Mammary epithelial cell (primary cell): ENCODE measurements at regions not wholly inside any gene's neighbourhood (a gene's known extent, or its start where the extent isn't known, plus 50 kb on each side); places are given as distances from the start of the nearest gene placed in this dataset.

Experiments
- CTCF ChIP-seq, 2 donors: IDR thresholded peaks in 1 of 2; conservative IDR thresholded peaks in 1 of 2; 2 replicates each; pipeline ENCODE4 v1.5.1; 2011 to 2012; ENCODE audit warnings: inconsistent platforms in 2 of 2, low read length in 2 of 2, mild to moderate bottlenecking in 2 of 2, control low read depth in 1 of 2, low read depth in 1 of 2; ENCODE audit not compliant: insufficient read depth in 1 of 2; ENCODE audit errors: extremely low read depth in 1 of 2
- EZH2 ChIP-seq: IDR thresholded peaks from 2 replicates; pipeline ENCODE4 v1.6.1; 2012; ENCODE audit warnings: low read length, inconsistent platforms, borderline replicate concordance

GRCh38 chr3:76378789-76379188 is 593.4 kb upstream of the ZNF717 start:
- TF ChIP-seq CTCF (conservative IDR thresholded peaks at IDR 0.05 in 1 of 2, IDR thresholded peaks at IDR 0.05 in 1 of 2; ENCODE audit: extremely low read depth in 1 of 2, insufficient read depth in 1 of 2, low read depth in 1 of 2, low read length in 2 of 2) (no peak), EZH2 (no peak)
